Spleen (tissue), 7 donors: ENCODE measurements at regions not wholly inside any gene's neighbourhood (a gene's known extent, or its start where the extent isn't known, plus 50 kb on each side); places are given as distances from the start of the nearest gene placed in this dataset.

Experiments
- POLR2A ChIP-seq, 3 donors: fragments of 450-650 bp; IDR thresholded peaks; one replicate each; pipeline ENCODE4 v1.5.1; 2017; ENCODE audit warnings: antibody characterized with exemption in 3 of 3, mild to moderate bottlenecking in 1 of 3
- TF ChIP-seq, protein P1 (sequence below), 11 experiments: fragments of 200-600 bp in 7 of 11; fragments of 450-650 bp in 4 of 11; sonication (generic) in 4 of 11; IDR thresholded peaks in 8 of 11; conservative IDR thresholded peaks in 3 of 11; 1 replicate in 7 of 11; 2 replicates in 4 of 11; pipeline versions ENCODE4 v1.4.0 to v1.8.0; 2016 to 2021; ENCODE audit warnings: antibody characterized with exemption in 11 of 11, inconsistent platforms in 4 of 11, mild to moderate bottlenecking in 1 of 11
- donor health status: DM: no; HTN: no; CAD: no; lungs with moderate emphysema.
- donor health status: DM: no; HTN: no; CAD: no.
- donor health status: DM: no; HTN: no; CAD: no.

DNA sequence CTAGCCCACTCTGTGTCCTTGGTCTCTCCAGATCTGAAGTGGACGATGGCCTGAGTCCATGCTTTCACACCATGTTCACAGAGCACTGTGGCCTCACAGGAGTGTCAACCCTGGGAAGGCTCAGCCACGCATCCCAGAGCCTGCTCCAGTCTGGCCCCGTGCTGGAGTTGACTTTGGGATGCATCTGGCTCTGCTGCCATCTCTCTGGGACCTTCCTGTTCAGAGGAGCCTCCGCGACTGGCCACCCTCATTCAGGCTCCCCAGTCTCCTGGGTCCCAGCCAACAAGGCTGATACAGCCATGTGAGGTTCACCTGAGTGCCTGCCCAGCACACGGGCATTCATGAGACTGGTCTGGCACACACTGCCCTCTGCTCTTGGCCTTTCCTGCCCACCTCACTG lies 199.7 kb upstream of the RAB6C start:
- TF ChIP-seq, protein P1, sequence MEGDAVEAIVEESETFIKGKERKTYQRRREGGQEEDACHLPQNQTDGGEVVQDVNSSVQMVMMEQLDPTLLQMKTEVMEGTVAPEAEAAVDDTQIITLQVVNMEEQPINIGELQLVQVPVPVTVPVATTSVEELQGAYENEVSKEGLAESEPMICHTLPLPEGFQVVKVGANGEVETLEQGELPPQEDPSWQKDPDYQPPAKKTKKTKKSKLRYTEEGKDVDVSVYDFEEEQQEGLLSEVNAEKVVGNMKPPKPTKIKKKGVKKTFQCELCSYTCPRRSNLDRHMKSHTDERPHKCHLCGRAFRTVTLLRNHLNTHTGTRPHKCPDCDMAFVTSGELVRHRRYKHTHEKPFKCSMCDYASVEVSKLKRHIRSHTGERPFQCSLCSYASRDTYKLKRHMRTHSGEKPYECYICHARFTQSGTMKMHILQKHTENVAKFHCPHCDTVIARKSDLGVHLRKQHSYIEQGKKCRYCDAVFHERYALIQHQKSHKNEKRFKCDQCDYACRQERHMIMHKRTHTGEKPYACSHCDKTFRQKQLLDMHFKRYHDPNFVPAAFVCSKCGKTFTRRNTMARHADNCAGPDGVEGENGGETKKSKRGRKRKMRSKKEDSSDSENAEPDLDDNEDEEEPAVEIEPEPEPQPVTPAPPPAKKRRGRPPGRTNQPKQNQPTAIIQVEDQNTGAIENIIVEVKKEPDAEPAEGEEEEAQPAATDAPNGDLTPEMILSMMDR (IDR thresholded peaks at IDR 0.05 in 8 of 11, conservative IDR thresholded peaks at IDR 0.05 in 3 of 11) = no peak
- TF ChIP-seq POLR2A (IDR thresholded peaks at IDR 0.05) = no peak
